A673 (cell line): ENCODE measurements at regions not wholly inside any gene's neighbourhood (a gene's known extent, or its start where the extent isn't known, plus 50 kb on each side); places are given as distances from the start of the nearest gene placed in this dataset.

Source experiments
- BruUV-seq: library from RNA; stranded (reverse); fragments of 400-500 nt; replicated peaks from 2 replicates; lab custom pipeline; 2021; lab: Mats Ljungman, UMichigan
- CTCF ChIA-PET: fragments of 300-600 bp; sonication (Branson Sonifier 250); formaldehyde crosslinking; loops from one replicate; lab custom pipeline; 2022; ENCODE audit warnings: antibody characterized with exemption; lab: Charles Lee
- POLR2A ChIA-PET: fragments of 300-600 bp; sonication (Branson Sonifier 250); formaldehyde crosslinking; loops from one replicate; lab custom pipeline; 2022; ENCODE audit warnings: antibody characterized with exemption; ENCODE audit not compliant: low non-redundant PET; lab: Charles Lee
- DNase-seq: peaks from one replicate; pipeline ENCODE4 v3.0.0-alpha.2; 2015; ENCODE audit warnings: low spot score
- H3K27ac ChIP-seq: fragments of 200-600 bp; sonication (generic); 2 replicates; pipeline ENCODE4 v1.5.1; 2016; ENCODE audit warnings: mixed run types, low read depth, mild to moderate bottlenecking, mixed read lengths, antibody characterized with exemption, low read length; ENCODE audit not compliant: poor library complexity, severe bottlenecking
- H3K27me3 ChIP-seq: fragments of 200-600 bp; sonication (generic); replicated peaks from 2 replicates; pipeline ENCODE4 v1.6.1; 2017; ENCODE audit warnings: mixed run types, low read depth, mild to moderate bottlenecking, mixed read lengths, antibody characterized with exemption, low read length; ENCODE audit not compliant: insufficient read depth, poor library complexity
- H3K36me3 ChIP-seq: fragments of 200-600 bp; sonication (generic); 2 replicates; pipeline ENCODE4 v1.6.1; 2016; ENCODE audit warnings: mixed run types, mild to moderate bottlenecking, mixed read lengths, antibody characterized with exemption, low read length; ENCODE audit not compliant: insufficient read depth, poor library complexity, severe bottlenecking
- H3K4me1 ChIP-seq: fragments of 200-600 bp; sonication (generic); 2 replicates; pipeline ENCODE4 v1.6.1; 2017; ENCODE audit warnings: mixed run types, mild to moderate bottlenecking, mixed read lengths, antibody characterized with exemption, low read length; ENCODE audit not compliant: insufficient read depth, poor library complexity, severe bottlenecking
- H3K4me3 ChIP-seq: fragments of 200-600 bp; sonication (generic); 2 replicates; pipeline ENCODE4 v1.5.1; 2016; ENCODE audit warnings: low read depth, mixed run types, mild to moderate bottlenecking, mixed read lengths, low read length; ENCODE audit not compliant: poor library complexity, severe bottlenecking
- H3K9me3 ChIP-seq: fragments of 200-600 bp; sonication (generic); 2 replicates; pipeline ENCODE4 v1.6.1; 2016; ENCODE audit warnings: mixed run types, low read depth, mild to moderate bottlenecking, mixed read lengths, antibody characterized with exemption, low read length; ENCODE audit not compliant: poor library complexity, severe bottlenecking
- EZH2 ChIP-seq: fragments of 200-600 bp; sonication (generic); IDR thresholded peaks from 2 replicates; pipeline ENCODE4 v1.6.1; 2017; ENCODE audit warnings: borderline replicate concordance, low read depth, mild to moderate bottlenecking, mixed read lengths, antibody characterized with exemption, low read length; ENCODE audit not compliant: poor library complexity, severe bottlenecking
- intact Hi-C: fragments of 100-400 bp; cut with micrococcal nuclease; formaldehyde crosslinking; loops from one replicate; pipeline ENCODE4 v1.10.0; 2022; ENCODE audit not compliant: unreplicated experiment
- TF ChIP-seq, protein P1 (sequence below): fragments of 300-800, 200-600 bp; sonication (generic); conservative IDR thresholded peaks from 2 replicates; pipeline ENCODE4 v1.5.1; 2017; ENCODE audit warnings: low read depth, mild to moderate bottlenecking, antibody characterized with exemption, low read length, moderate library complexity, mixed read lengths

DNA sequence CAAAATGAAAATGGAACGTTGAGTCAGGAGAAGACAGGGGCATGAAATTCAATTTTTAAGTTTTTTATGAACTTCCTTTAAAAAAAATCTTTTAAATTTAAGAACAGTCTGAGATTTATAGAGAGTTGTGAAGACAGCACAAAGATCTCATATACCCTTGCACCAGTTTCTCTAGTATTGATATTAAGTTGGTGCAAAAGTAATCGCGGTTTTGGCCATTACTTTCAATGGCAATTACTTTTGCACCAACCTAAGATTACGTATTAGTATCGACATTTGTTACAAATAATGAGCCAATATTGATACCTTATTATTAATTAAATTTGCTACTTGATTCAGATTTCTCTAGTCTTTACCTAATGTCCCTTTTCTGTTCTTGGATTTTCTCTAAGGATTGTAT is 684.4 kb upstream of the CDH8 start:
- Histone ChIP-seq H3K36me3 (no peaks in the 10 kb centered on the region), H3K4me3 (no peak overlapping the region), H3K9me3 (peaks cover 3% of the 10 kb centered on the region), H3K27me3 (no peaks in the 10 kb centered on the region), H3K4me1 (no peaks in the 10 kb centered on the region), H3K27ac (no peak overlapping the region)
- no peak for DNase-seq
- TF ChIP-seq EZH2 = no peak
- TF ChIP-seq, protein P1, sequence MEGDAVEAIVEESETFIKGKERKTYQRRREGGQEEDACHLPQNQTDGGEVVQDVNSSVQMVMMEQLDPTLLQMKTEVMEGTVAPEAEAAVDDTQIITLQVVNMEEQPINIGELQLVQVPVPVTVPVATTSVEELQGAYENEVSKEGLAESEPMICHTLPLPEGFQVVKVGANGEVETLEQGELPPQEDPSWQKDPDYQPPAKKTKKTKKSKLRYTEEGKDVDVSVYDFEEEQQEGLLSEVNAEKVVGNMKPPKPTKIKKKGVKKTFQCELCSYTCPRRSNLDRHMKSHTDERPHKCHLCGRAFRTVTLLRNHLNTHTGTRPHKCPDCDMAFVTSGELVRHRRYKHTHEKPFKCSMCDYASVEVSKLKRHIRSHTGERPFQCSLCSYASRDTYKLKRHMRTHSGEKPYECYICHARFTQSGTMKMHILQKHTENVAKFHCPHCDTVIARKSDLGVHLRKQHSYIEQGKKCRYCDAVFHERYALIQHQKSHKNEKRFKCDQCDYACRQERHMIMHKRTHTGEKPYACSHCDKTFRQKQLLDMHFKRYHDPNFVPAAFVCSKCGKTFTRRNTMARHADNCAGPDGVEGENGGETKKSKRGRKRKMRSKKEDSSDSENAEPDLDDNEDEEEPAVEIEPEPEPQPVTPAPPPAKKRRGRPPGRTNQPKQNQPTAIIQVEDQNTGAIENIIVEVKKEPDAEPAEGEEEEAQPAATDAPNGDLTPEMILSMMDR = no peak
- BruUV-seq = no TSS peak
- intact Hi-C loops = no loop called here
- ChIA-PET POLR2A (no interaction called here), CTCF (no interaction called here)

DNA sequence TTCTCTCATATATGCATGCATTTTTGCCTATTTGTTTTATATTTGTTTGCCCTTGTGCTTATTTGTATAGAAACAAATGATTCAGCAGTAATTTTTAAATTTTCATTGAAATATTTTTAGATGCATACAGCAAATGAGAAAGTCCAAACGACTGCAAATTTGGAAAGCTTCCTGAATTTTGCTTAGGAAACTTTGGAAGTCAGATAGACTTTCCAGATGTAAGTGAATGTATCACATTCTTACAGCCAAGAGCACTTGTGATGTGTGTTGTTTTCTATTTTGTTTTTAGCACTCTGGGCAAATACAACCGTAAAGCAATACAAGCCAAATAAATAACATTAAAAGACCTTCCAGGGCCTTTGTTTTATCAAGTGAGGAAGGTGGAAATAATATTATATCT is 680.8 kb upstream of the CDH8 start:
- BruUV-seq = no TSS peak
- Histone ChIP-seq H3K27ac (no peak overlapping the region), H3K4me3 (no peak overlapping the region), H3K4me1 (no peaks in the 10 kb centered on the region), H3K36me3 (no peaks in the 10 kb centered on the region), H3K27me3 (peaks cover 3% of the 10 kb centered on the region), H3K9me3 (no peaks in the 10 kb centered on the region)
- ChIA-PET CTCF (no interaction called here), POLR2A (no interaction called here)
- TF ChIP-seq, protein P1 = no peak
- no peak for TF ChIP-seq EZH2
- no peak for DNase-seq
- intact Hi-C loops = no loop called here

DNA sequence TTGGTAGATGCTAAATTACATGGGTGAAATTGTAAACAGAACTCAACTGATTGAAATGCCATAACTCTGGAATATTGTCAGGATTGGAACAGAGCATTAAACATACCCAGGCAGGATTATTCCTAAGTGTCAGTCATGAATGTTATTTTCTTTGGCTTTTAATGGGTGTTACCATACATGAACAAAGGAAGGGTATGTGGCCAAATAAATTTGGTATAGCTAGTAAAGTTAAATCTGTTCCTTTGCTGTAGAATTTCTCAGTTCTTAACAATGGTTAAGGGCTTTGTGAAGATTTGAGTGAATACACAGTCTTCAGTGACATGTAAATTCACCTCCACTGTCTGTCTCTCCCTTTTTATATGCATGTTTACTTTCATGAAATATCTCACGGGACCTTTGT is 679.5 kb upstream of the CDH8 start:
- Histone ChIP-seq H3K27me3 (peaks cover 3% of the 10 kb centered on the region), H3K4me1 (no peaks in the 10 kb centered on the region), H3K4me3 (no peak overlapping the region), H3K9me3 (no peaks in the 10 kb centered on the region), H3K27ac (no peak overlapping the region), H3K36me3 (no peaks in the 10 kb centered on the region)
- no TSS peak for BruUV-seq
- ChIA-PET POLR2A (no interaction called here), CTCF (no interaction called here)
- no peak for TF ChIP-seq EZH2
- TF ChIP-seq, protein P1 = no peak
- DNase-seq = no peak
- intact Hi-C loops = no loop called here
